ENCODE measurements at regions not wholly inside any gene's neighbourhood (a gene's known extent, or its start where the extent isn't known, plus 50 kb on each side); places are given as distances from the start of the nearest gene placed in this dataset.

GRCh38 chr22:19656541-19657251 lies 57.6 kb upstream of the SEPTIN5 start:
- Histone ChIP-seq H2BK12ac (ENCODE audit: low read depth, low read length) (peak overlapping the region; percentile 39; the same call in 1 of the 2 replicates), H3K79me1 (ENCODE audit: low read depth, low read length) (no peaks in the 10 kb centered on the region), H3K23me2 (ENCODE audit: low read depth, low read length) (no peaks in the 10 kb centered on the region), H3K27me3 (replicated peaks in 1 of 4; ENCODE audit: control insufficient read depth in 3 of 4, extremely low read depth in 1 of 4, insufficient read depth in 3 of 4, low read length in 3 of 4) (no peaks in the 10 kb centered on the region; a peak in 1 of 7 replicates), H4K20me1 (replicated peaks in 1 of 2; ENCODE audit: control insufficient read depth in 1 of 2, insufficient read depth in 2 of 2, low read length in 2 of 2) (no peaks in the 10 kb centered on the region), H3K18ac (ENCODE audit: extremely low read depth, low read length) (no peak overlapping the region; the same call in 1 of the 2 replicates), H3K23ac (ENCODE audit: insufficient read length) (no peak overlapping the region), H3K9me3 (ENCODE audit: insufficient read depth in 2 of 2, low read depth in 1 of 2, low read length in 1 of 2) (no peaks in the 10 kb centered on the region; a peak in 1 of 4 replicates), H4K5ac (ENCODE audit: insufficient read length, low read depth, low read length) (no peak overlapping the region), H3K4me2 (ENCODE audit: insufficient read depth in 1 of 2, low read depth in 2 of 2, low read length in 2 of 2) (no peak overlapping the region), H3K56ac (replicated peaks; ENCODE audit: insufficient read length, low read depth, low read length) (no peak overlapping the region), H4K8ac (ENCODE audit: extremely low read depth, insufficient read depth, low read length) (no peak overlapping the region), H2BK15ac (ENCODE audit: low read length) (no peak overlapping the region), H3K27ac (ENCODE audit: low read depth, low read length) (no peak overlapping the region), H3K4me1 (replicated peaks in 1 of 4; ENCODE audit: control insufficient read depth in 3 of 4, insufficient read depth in 4 of 4, low read length in 3 of 4) (peaks cover 0 to 3% (median 0%) of the 10 kb centered on the region in 4 experiments; a peak in 2 of 7 replicates), H3K9ac (replicated peaks in 1 of 4; ENCODE audit: extremely low read depth in 1 of 4, low read depth in 3 of 4, low read length in 3 of 4) (no peak overlapping the region), H2AFZ (ENCODE audit: low read length) (no peak overlapping the region), H3K14ac (ENCODE audit: insufficient read length) (no peak overlapping the region), H3K36me3 (ENCODE audit: control insufficient read depth in 2 of 4, insufficient read depth in 4 of 4, low read length in 3 of 4) (no peaks in the 10 kb centered on the region), H3K4me3 (ENCODE audit: extremely low read depth in 1 of 4, insufficient read depth in 2 of 4, low read depth in 3 of 4, low read length in 4 of 4) (no peak overlapping the region), H2BK5ac (ENCODE audit: low read depth, low read length) (no peak overlapping the region), H2BK120ac (replicated peaks; ENCODE audit: low read depth, low read length) (no peak overlapping the region), H3K79me2 (ENCODE audit: control insufficient read depth in 1 of 2, insufficient read depth in 2 of 2, low read length in 2 of 2) (no peaks in the 10 kb centered on the region), H3K4ac (replicated peaks; ENCODE audit: insufficient read length, low read depth, low read length) (no peak overlapping the region), H2AK5ac (ENCODE audit: low read depth, low read length) (no peak overlapping the region), H2BK20ac (ENCODE audit: low read length) (no peak overlapping the region), H4K91ac (replicated peaks; ENCODE audit: insufficient read length, low read length) (no peak overlapping the region)
- DNase-seq (ENCODE audit: low read depth in 1 of 2, low spot score in 2 of 2) (peak in 1 of 2 experiments; percentile 37), FAIRE-seq (no peak)
- 93% methylated on average over 21 of the region's 21 CpGs; no CpG with 5 or more reads in 1 of the 2 experiments for WGBS, 2 experiments (ENCODE audit: extremely low coverage in 1 of 2, insufficient coverage in 1 of 2, insufficient read length in 1 of 2, insufficient replicate concordance in 2 of 2, low coverage in 1 of 2, low lambda C conversion rate in 2 of 2, missing lambda C conversion rate in 1 of 2)
- CTCF ChIA-PET (ENCODE audit: partially characterized antibody): no interaction called here
- POLR2A ChIA-PET (ENCODE audit: partially characterized antibody): no interaction called here
- TF ChIP-seq CBX5 (IDR thresholded peaks at IDR 0.05; ENCODE audit: low read depth, low read length) (no peak), RBBP5 (IDR thresholded peaks at IDR 0.05; ENCODE audit: borderline replicate concordance, low read depth, low read length) (no peak), TCF12 (IDR thresholded peaks at IDR 0.05; ENCODE audit: low read depth, low read length) (no peak), BRCA1 (IDR thresholded peaks at IDR 0.05; ENCODE audit: low read depth, low read length) (no peak), EZH2 (IDR thresholded peaks at IDR 0.05; ENCODE audit: low read depth, low read length, severe bottlenecking) (no peak), EGR1 (IDR thresholded peaks at IDR 0.05; ENCODE audit: borderline replicate concordance, low read depth, low read length) (no peak), POLR2A (IDR thresholded peaks at IDR 0.05; ENCODE audit: control extremely low read depth in 1 of 2, low read depth in 2 of 2, low read length in 2 of 2) (no peak), BACH1 (IDR thresholded peaks at IDR 0.05; ENCODE audit: low read length) (no peak)

Data from H1 (cell line).